GM12892 (cell line): ENCODE measurements at regions not wholly inside any gene's neighbourhood (a gene's known extent, or its start where the extent isn't known, plus 50 kb on each side); places are given as distances from the start of the nearest gene placed in this dataset.

Source experiments
- POLR2A ChIP-seq: IDR thresholded peaks from 2 replicates; pipeline ENCODE4 v1.6.1; 2011; ENCODE audit warnings: low read depth, low read length, control low read depth
- POLR2AphosphoS5 ChIP-seq: IDR thresholded peaks from 2 replicates; pipeline ENCODE4 v1.6.1; 2011; ENCODE audit warnings: low read depth, low read length, control low read depth
- TAF1 ChIP-seq: IDR thresholded peaks from 2 replicates; pipeline ENCODE4 v1.6.1; 2011; ENCODE audit warnings: low read depth, mild to moderate bottlenecking, control low read depth, low read length, borderline replicate concordance

DNA sequence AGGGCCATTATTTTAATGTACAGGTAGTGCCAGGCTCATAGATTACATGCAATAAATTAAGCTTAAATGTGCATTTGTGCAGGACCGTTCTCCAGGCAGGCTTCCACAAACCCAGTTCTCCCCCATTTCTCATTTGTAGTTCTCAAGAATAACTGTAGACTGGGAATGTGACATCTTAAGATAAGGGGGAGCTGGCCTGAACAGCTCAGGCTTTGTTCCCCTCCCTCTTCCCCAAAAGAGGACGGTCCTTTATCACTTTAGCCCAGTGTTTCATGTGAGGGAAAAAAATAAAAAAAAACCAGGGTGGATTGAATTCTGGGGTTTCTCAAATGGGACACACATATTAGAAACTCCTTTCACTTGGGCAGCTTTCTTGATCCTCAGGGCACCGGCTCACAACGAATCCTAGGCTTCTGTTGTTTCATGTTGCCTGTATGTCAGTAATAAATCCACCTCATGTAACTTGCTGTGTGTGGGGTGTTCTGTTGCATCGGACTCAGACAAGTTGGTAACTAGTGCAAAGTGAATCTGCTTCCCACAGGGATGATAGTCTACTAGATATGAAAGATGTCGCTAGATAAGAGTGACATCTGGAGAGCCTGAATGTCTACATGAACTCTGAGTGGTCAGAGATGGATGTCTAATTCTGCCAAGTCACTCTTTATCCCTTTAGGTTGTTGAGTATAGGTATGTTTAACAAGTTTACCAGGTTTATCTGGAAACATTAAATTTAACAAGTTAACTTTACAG lies 2030.6 kb upstream of the NUDT12 start:
- TF ChIP-seq POLR2AphosphoS5: no peak
- TF ChIP-seq POLR2A: no peak
- no peak for TF ChIP-seq TAF1
